ENCODE measurements at regions not wholly inside any gene's neighbourhood (a gene's known extent, or its start where the extent isn't known, plus 50 kb on each side); places are given as distances from the start of the nearest gene placed in this dataset.

DNA sequence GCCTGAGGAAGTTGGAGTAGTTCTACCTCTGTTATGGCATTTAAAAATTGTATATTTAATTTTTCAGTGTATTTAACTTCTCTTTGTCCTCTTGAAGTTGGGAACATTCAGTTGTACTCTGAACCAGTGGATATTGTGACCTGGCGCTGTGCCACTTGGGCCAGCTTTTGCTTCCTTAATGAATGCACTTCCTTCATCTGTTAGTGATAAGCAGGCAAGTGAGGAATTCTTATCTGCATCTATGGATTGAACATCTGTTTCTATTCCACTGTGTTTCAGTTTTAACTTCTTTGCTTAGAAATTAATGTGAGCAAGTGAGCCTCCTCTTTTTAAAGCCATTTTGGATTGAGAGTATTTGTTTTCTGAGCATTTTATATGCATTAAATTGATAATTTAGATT, 128.3 kb downstream of the UCHL1 start:
- WGBS, 2 experiments: 92 to 100% methylated on average over 1 of the region's 1 CpG
- Histone ChIP-seq H3K9me3 (ENCODE audit: control insufficient read depth, low read length) (no peaks in the 10 kb centered on the region), H3K27ac (ENCODE audit: insufficient read depth, low read depth, low read length, poor library complexity, severe bottlenecking) (no peak overlapping the region), H3K27me3 (ENCODE audit: control insufficient read depth, insufficient read depth, low read length, poor library complexity, severe bottlenecking) (no peaks in the 10 kb centered on the region), H3K36me3 (ENCODE audit: control insufficient read depth, insufficient read depth, low read length) (no peaks in the 10 kb centered on the region), H3K4me3 (ENCODE audit: insufficient read depth, low read depth, low read length) (no peak overlapping the region), H3K4me1 (ENCODE audit: control insufficient read depth, insufficient read depth, low read length) (no peaks in the 10 kb centered on the region)

DNA sequence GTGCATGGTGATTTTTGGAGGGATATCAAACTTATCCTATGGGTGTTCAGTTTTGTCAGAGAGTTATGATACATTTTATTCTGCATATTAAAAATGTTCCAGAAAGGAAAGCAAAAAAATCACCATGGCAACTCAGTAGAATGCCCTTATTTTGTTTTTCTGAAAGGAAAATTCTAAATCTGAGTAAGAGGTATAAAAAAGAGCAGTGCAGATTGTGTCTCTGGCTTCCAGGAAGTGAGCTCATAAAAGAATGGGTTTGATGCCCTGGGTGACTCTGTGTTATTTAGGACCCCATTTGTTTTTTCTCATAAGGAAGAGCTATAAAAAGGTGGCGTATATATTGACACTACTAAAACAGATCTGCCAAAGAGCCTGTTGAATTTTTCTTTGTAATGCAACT, 128.8 kb downstream of the UCHL1 start:
- H3K4me1 ChIP-seq (ENCODE audit: control insufficient read depth, insufficient read depth, low read length): no peaks in the 10 kb centered on the region
- no peak overlapping the region for H3K27ac ChIP-seq (ENCODE audit: insufficient read depth, low read depth, low read length, poor library complexity, severe bottlenecking)
- no peak overlapping the region for H3K4me3 ChIP-seq (ENCODE audit: insufficient read depth, low read depth, low read length)
- H3K9me3 ChIP-seq (ENCODE audit: control insufficient read depth, low read length): no peaks in the 10 kb centered on the region
- H3K27me3 ChIP-seq (ENCODE audit: control insufficient read depth, insufficient read depth, low read length, poor library complexity, severe bottlenecking): no peaks in the 10 kb centered on the region
- H3K36me3 ChIP-seq (ENCODE audit: control insufficient read depth, insufficient read depth, low read length): no peaks in the 10 kb centered on the region
- 89% methylated on average over 1 of the region's 1 CpG; no CpG with 5 or more reads in 1 of the 2 experiments for WGBS, 2 experiments

DNA sequence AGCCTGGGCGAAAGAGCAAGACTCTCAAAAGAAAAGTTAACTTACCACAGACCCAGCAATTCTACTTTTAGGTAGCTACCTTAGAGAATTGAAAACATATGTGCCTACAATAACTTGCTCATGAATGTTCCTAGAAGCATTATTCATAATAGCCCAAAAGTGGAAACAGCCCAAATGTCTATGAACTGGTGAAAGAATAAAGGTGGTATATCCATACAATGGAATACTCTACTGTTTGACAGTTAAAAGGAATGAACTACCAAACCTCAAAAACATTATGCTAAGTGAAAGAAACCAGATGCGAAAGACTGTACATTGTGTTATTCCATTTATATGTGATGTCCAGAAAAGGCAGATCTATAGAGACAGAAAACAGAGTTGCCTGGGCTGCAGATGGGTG, 131.4 kb downstream of the UCHL1 start:
- Histone ChIP-seq H3K9me3 (ENCODE audit: control insufficient read depth, low read length) (no peaks in the 10 kb centered on the region), H3K27ac (ENCODE audit: insufficient read depth, low read depth, low read length, poor library complexity, severe bottlenecking) (no peak overlapping the region), H3K36me3 (ENCODE audit: control insufficient read depth, insufficient read depth, low read length) (no peaks in the 10 kb centered on the region), H3K4me3 (ENCODE audit: insufficient read depth, low read depth, low read length) (no peak overlapping the region), H3K27me3 (ENCODE audit: control insufficient read depth, insufficient read depth, low read length, poor library complexity, severe bottlenecking) (no peaks in the 10 kb centered on the region), H3K4me1 (ENCODE audit: control insufficient read depth, insufficient read depth, low read length) (no peaks in the 10 kb centered on the region)
- WGBS, 2 experiments: 94 to 95% methylated on average over 2 of the region's 2 CpGs

DNA sequence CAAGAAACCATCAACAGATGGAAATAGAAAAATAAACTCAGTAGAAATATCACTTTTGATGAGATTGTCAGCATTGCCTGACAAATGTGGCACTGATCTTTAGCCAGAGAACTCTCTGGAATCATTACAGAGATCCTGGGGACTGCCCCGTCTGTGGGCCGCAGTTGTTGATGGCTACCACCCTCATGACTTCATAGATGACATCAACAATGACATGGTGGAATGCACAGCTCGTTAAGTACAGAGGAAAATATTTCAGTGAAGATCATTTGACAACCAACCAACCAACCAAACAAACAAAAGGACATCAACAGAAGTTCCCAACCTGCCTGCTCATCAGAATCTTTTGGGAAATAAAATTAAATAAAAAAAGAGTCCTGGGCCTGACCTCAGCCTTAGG, 132.6 kb downstream of the UCHL1 start:
- 93 to 97% methylated on average over 3 of the region's 3 CpGs for WGBS, 2 experiments
- Histone ChIP-seq H3K4me3 (ENCODE audit: insufficient read depth, low read depth, low read length) (no peak overlapping the region), H3K27ac (ENCODE audit: insufficient read depth, low read depth, low read length, poor library complexity, severe bottlenecking) (no peak overlapping the region), H3K4me1 (ENCODE audit: control insufficient read depth, insufficient read depth, low read length) (no peaks in the 10 kb centered on the region), H3K36me3 (ENCODE audit: control insufficient read depth, insufficient read depth, low read length) (no peaks in the 10 kb centered on the region), H3K9me3 (ENCODE audit: control insufficient read depth, low read length) (no peaks in the 10 kb centered on the region), H3K27me3 (ENCODE audit: control insufficient read depth, insufficient read depth, low read length, poor library complexity, severe bottlenecking) (no peaks in the 10 kb centered on the region)

DNA sequence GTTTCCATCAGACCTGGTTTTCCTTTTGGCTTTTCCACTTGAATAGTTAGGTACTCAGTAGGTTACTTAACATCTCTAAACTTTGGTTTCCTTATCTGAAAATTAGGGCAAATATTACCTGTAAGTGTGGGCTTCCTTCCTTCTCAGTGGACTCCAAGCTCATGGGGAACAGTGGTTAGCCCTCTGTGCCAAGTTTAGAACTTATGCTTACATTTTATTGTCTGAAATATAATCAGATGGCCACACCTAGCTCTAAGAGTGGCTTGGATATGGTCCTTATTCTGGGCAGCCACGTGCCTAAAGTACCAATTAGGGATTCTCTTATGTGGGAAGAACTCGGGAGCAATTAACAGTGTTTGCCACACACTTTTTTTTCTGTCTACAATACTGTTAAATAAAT, 133.9 kb downstream of the UCHL1 start:
- Histone ChIP-seq H3K4me1 (ENCODE audit: control insufficient read depth, insufficient read depth, low read length) (no peaks in the 10 kb centered on the region), H3K4me3 (ENCODE audit: insufficient read depth, low read depth, low read length) (no peak overlapping the region), H3K36me3 (ENCODE audit: control insufficient read depth, insufficient read depth, low read length) (no peaks in the 10 kb centered on the region), H3K27me3 (ENCODE audit: control insufficient read depth, insufficient read depth, low read length, poor library complexity, severe bottlenecking) (no peaks in the 10 kb centered on the region), H3K9me3 (ENCODE audit: control insufficient read depth, low read length) (no peaks in the 10 kb centered on the region), H3K27ac (ENCODE audit: insufficient read depth, low read depth, low read length, poor library complexity, severe bottlenecking) (no peak overlapping the region)
- WGBS, 2 experiments: 71 to 96% methylated on average over 1 to 2 of the region's 2 CpGs

DNA sequence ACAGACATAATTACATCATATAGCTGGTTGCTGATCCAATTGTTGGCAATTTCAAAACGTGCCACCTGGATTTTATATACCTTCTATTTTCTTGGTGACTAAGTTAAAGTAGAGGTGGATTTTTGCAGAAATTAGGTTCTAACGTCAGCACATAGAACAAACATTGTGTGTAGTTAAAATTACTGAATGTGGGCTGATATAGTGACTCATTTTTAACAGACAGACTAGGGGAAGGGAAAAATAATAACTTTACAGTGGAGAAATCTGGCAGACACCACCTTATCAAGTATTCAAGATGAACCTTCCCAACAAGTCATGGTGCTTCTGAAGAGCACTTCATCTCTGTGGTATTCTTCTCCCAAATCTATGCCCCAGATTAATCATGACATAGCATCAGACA, 134.5 kb downstream of the UCHL1 start:
- Histone ChIP-seq H3K36me3 (ENCODE audit: control insufficient read depth, insufficient read depth, low read length) (no peaks in the 10 kb centered on the region), H3K4me3 (ENCODE audit: insufficient read depth, low read depth, low read length) (no peak overlapping the region), H3K4me1 (ENCODE audit: control insufficient read depth, insufficient read depth, low read length) (no peaks in the 10 kb centered on the region), H3K27ac (ENCODE audit: insufficient read depth, low read depth, low read length, poor library complexity, severe bottlenecking) (no peak overlapping the region), H3K9me3 (ENCODE audit: control insufficient read depth, low read length) (no peaks in the 10 kb centered on the region), H3K27me3 (ENCODE audit: control insufficient read depth, insufficient read depth, low read length, poor library complexity, severe bottlenecking) (no peaks in the 10 kb centered on the region)
- 93 to 100% methylated on average over 2 of the region's 2 CpGs for WGBS, 2 experiments

DNA sequence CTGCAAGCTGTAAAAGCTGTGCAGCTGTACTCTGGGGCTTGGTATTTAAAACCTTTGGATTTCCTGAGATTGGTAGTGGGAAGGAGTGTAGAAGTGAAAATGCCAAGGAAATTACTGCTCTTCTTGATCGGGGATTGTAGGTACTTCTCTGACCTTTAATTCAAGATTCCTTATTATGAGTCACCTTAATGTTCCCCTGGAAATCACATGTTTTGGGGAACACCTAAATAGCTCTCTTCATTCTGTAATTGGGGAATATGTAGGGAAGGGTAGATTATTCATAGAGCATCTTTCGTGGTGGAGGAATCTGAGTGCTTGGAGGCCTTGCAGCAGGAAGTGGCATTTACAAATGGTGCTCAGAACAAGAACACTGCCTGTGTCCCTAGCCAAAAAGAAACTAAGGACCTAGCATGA, 137.8 kb downstream of the UCHL1 start:
- 76 to 90% methylated on average over 1 to 2 of the region's 2 CpGs for WGBS, 2 experiments
- no peaks in the 10 kb centered on the region for H3K36me3 ChIP-seq (ENCODE audit: control insufficient read depth, insufficient read depth, low read length)
- H3K4me1 ChIP-seq (ENCODE audit: control insufficient read depth, insufficient read depth, low read length): no peaks in the 10 kb centered on the region
- H3K4me3 ChIP-seq (ENCODE audit: insufficient read depth, low read depth, low read length): no peak overlapping the region
- no peaks in the 10 kb centered on the region for H3K9me3 ChIP-seq (ENCODE audit: control insufficient read depth, low read length)
- H3K27me3 ChIP-seq (ENCODE audit: control insufficient read depth, insufficient read depth, low read length, poor library complexity, severe bottlenecking): no peaks in the 10 kb centered on the region
- H3K27ac ChIP-seq (ENCODE audit: insufficient read depth, low read depth, low read length, poor library complexity, severe bottlenecking): no peak overlapping the region

DNA sequence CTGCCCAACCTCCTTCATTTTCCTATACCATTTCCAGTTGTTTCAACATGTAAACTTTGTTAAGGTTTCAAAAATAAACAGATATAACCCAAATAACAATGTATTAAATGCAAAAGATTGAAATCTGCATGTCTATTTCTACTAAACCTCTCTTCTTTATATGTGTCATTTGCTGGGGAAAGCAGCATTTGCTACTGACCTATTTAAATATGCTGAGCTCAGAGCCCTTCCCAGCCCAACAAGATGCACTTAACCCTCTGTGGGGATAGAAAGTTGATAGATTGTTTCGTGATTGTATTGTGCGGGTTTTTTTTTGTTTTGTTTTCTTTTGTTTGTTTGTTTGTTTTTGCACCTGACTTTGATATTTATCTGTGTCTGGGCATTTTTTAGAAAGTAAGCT, 139.5 kb downstream of the UCHL1 start:
- 91 to 92% methylated on average over 2 of the region's 2 CpGs for WGBS, 2 experiments
- no peaks in the 10 kb centered on the region for H3K9me3 ChIP-seq (ENCODE audit: control insufficient read depth, low read length)
- no peaks in the 10 kb centered on the region for H3K4me1 ChIP-seq (ENCODE audit: control insufficient read depth, insufficient read depth, low read length)
- H3K27ac ChIP-seq (ENCODE audit: insufficient read depth, low read depth, low read length, poor library complexity, severe bottlenecking): no peak overlapping the region
- no peaks in the 10 kb centered on the region for H3K36me3 ChIP-seq (ENCODE audit: control insufficient read depth, insufficient read depth, low read length)
- H3K27me3 ChIP-seq (ENCODE audit: control insufficient read depth, insufficient read depth, low read length, poor library complexity, severe bottlenecking): no peaks in the 10 kb centered on the region
- no peak overlapping the region for H3K4me3 ChIP-seq (ENCODE audit: insufficient read depth, low read depth, low read length)

DNA sequence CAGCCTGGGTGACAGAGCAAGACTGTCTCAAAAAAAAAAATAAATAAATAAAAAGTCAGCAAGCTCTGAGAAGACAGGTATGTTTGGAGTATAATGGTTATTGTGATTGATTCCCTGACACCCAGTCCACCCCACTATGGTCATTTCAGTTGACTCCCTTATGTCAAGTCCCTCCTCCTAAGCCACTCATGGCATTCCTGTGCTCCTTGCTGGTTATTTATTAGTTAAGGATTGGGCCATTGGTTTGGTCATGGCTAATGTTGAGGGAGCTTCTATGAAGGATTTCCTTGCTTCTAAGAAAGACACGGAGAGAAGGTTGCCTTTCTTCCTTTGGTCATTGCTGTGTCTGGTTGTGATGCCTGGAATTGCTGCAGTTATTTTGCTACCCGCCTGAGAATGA, 140.1 kb downstream of the UCHL1 start:
- no peak overlapping the region for H3K4me3 ChIP-seq (ENCODE audit: insufficient read depth, low read depth, low read length)
- no peaks in the 10 kb centered on the region for H3K9me3 ChIP-seq (ENCODE audit: control insufficient read depth, low read length)
- H3K36me3 ChIP-seq (ENCODE audit: control insufficient read depth, insufficient read depth, low read length): no peaks in the 10 kb centered on the region
- H3K27me3 ChIP-seq (ENCODE audit: control insufficient read depth, insufficient read depth, low read length, poor library complexity, severe bottlenecking): no peaks in the 10 kb centered on the region
- WGBS, 2 experiments: 92 to 98% methylated on average over 2 of the region's 2 CpGs
- no peaks in the 10 kb centered on the region for H3K4me1 ChIP-seq (ENCODE audit: control insufficient read depth, insufficient read depth, low read length)
- no peak overlapping the region for H3K27ac ChIP-seq (ENCODE audit: insufficient read depth, low read depth, low read length, poor library complexity, severe bottlenecking)

DNA sequence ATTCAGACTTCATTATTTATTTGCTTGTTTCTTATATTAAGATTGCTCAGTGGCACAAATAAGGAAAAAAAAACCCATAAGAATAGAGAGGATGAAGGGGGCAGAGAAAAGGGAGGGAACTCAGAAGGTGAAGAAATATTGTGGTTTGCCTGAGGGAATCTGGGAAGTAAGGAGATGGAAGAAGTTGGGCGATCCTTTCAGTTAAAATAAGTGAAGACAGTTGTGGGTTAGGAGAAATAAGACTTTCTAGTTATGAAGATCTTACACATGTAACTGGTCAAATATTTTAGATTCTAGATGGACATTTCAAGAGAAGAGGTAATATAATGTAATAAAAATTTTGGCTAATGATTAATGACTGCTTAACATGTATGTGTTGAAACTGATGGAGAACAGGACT, 138.7 kb upstream of the LIMCH1 start:
- Histone ChIP-seq H3K36me3 (ENCODE audit: control insufficient read depth, insufficient read depth, low read length) (no peaks in the 10 kb centered on the region), H3K27ac (ENCODE audit: insufficient read depth, low read depth, low read length, poor library complexity, severe bottlenecking) (no peak overlapping the region), H3K9me3 (ENCODE audit: control insufficient read depth, low read length) (no peaks in the 10 kb centered on the region), H3K4me1 (ENCODE audit: control insufficient read depth, insufficient read depth, low read length) (no peaks in the 10 kb centered on the region), H3K27me3 (ENCODE audit: control insufficient read depth, insufficient read depth, low read length, poor library complexity, severe bottlenecking) (no peaks in the 10 kb centered on the region), H3K4me3 (ENCODE audit: insufficient read depth, low read depth, low read length) (no peak overlapping the region)
- WGBS, 2 experiments: 95% methylated on average over 1 of the region's 1 CpG

DNA sequence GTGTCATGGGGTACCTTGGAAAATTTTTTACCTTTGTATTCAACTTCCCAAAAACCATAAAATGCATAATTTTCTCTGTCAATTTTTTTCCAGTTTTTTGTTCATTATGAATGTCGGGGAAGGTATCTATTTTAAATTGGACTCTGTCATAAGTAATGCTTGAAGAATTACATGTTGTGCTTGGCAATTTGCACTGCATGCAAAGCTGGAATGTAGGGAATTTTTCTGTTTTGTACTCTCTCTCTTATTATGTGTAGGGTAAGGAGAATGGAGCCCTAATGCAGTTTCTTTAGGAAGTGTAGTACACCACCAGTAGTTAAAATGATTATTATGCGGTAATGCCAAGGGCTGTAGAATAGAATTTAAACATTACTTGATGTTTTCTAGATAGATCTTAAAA, 137.7 kb upstream of the LIMCH1 start:
- no peaks in the 10 kb centered on the region for H3K36me3 ChIP-seq (ENCODE audit: control insufficient read depth, insufficient read depth, low read length)
- no peaks in the 10 kb centered on the region for H3K27me3 ChIP-seq (ENCODE audit: control insufficient read depth, insufficient read depth, low read length, poor library complexity, severe bottlenecking)
- WGBS, 2 experiments: 93 to 94% methylated on average over 2 of the region's 2 CpGs
- H3K4me1 ChIP-seq (ENCODE audit: control insufficient read depth, insufficient read depth, low read length): no peaks in the 10 kb centered on the region
- no peaks in the 10 kb centered on the region for H3K9me3 ChIP-seq (ENCODE audit: control insufficient read depth, low read length)
- no peak overlapping the region for H3K27ac ChIP-seq (ENCODE audit: insufficient read depth, low read depth, low read length, poor library complexity, severe bottlenecking)
- no peak overlapping the region for H3K4me3 ChIP-seq (ENCODE audit: insufficient read depth, low read depth, low read length)
